ENCODE measurements at regions not wholly inside any gene's neighbourhood (a gene's known extent, or its start where the extent isn't known, plus 50 kb on each side); places are given as distances from the start of the nearest gene placed in this dataset.
"Not testable (repeated sequence)": the region's sequence is repeated elsewhere in the genome, so short reads cannot be mapped to it uniquely, and the experiment has no call there.

DNA sequence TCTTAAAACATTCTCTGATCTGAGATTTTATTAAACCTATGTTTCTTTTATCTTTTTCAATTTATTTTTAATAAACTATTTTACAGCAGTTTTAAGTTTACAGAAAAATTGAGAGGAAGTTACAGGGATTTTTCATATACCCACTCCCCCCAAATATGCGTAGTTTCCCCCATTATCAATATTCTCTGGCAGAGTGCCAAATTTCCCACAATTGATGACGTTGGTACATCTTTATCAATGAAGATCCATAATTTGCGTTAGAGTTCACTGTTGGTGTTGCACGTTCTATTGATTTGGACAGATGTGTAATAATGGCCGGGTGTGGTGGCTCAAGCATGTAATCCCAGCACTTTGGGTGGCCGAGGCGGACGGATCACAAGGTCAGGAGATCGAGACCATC is 1063.0 kb upstream of the ATXN8OS start:
- no peak for DNase-seq

- no peak for DNase-seq
Measured at GRCh38 chr13:69040898-69041297, 1066.7 kb upstream of the ATXN8OS start.

DNA sequence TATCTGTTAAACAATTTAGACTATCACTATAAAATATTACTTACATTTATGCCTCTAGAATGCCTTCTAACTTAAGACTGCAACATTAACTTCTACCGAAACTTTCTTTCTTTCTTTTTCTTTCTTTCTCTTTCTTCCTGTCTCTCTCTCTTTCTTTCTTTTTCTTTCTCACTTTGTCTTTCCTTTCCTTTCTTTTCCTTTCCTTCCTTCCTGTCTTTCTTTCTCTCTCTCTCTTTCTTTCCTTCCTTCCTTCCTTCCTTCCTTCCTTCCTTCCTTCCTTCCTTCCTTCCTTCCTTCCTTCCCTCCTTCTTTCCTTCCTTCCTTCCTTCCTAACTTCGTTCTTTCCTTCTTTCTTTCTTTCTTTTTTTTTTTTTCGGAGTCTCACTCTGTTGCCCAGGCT is 1071.9 kb upstream of the ATXN8OS start:
- no peak for DNase-seq

GRCh38 chr13:69028936-69029335 is 1078.7 kb upstream of the ATXN8OS start:
- DNase-seq: no peak

- DNase-seq: no peak
Measured at GRCh38 chr13:69020120-69020519, 1087.5 kb upstream of the ATXN8OS start.

DNA sequence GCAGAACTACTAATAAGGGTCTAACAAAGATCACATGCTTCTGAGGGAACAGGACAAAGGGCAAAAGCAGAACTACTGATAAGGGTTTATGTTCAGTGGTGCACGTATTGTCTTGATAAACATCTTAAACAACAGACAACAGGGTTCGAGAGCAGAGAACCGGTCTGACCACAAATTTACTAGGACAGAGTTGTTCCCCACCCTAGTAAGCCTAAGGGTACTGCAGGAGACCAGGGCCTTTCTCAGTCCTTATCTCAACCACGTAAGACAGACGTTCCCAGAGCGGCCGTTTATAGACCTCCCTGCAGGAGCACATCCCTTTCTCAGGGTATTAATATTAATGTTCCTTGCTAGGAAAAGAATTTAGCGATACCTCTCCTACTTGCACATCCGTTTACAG is 1089.5 kb upstream of the ATXN8OS start:
- DNase-seq: not testable (repeated sequence)

DNA sequence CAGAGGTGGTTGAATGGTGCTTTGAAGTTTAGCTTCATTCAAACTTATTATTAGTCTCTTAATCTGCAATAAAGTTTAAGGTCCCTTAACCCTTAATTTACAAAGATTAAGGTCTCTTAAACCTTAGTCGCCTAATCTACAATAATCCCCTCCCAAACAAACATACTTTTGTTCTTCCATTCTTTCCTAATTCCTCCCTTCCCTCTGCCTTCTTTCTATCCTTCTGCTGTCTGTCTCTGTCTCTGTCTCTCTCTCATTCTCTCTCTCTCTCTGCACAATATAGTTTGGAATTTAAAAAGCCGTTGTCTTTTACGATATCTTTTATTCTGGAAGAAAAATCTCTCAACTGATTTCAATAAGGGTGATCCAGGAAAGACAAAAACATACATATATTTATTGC is 1096.8 kb upstream of the ATXN8OS start:
- DNase-seq: no peak

GRCh38 chr13:69008499-69008898 is 1099.1 kb upstream of the ATXN8OS start:
- DNase-seq: no peak

DNA sequence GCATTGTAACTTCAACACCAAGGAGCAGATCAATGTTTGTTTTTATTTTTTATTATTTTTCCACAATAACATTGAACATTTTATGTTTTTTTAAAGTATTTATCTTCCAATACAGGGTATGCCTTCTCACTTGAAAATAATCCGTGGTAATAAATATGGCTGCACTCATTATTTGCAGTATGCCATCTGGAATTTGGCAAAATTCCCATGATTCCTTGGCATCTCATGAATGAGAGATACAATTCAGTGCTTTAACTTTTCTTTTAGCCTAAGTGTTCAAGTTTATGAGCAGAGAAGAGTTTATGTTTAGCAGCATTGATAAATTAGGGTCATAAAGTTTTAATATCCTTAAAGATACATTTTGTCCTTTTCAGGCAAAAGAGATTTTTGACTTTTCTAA is 1109.6 kb upstream of the ATXN8OS start:
- no peak for DNase-seq

DNA sequence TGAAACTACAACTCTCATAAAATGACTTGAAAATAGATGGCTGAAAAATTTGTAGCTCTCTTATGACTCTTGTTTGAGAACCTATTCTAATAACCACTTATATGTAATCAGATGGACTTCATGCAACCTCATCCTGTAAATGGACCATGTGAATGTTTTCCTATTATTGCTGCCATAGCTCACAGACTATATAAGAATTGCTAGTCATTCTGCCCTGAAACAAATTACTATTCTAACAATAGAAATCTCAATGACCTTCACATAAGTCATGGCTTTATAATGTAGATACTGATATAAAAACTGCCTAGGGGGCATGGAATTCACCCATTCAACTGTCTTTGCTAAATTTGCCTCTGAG is 1111.0 kb upstream of the ATXN8OS start:
- DNase-seq: no peak

DNA sequence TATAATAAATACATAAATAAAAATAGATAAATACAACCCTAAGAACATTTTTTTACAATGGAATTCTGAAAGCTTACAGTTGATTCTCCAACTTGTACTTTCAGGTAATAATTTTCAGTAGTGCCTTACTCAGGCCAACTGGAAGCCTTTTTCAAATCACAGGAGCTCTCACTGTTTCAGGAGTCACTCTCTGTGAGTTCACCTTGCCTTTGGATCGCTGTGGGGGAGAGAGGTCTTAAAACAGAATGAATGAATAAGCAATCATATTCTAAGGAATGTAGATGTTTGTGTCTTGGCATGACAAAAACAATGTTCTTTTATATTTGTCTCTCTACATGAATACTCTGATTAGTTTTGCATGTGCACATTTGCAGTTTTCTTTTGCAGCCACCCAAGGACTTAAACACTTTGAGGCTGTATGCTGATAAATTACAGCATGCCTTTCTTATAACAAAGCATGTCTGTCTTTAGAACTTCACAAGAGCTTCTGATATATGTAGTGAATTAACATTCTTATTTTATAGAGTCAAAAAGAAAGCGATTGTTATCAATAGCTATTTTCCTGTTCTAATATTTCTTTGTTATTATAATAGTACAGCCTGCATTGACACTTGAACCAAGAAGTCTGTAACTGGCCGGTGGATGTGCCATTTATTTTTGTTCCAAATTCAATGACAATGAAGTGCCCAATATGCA is 1111.5 kb upstream of the ATXN8OS start:
- DNase-seq: no peak

DNA sequence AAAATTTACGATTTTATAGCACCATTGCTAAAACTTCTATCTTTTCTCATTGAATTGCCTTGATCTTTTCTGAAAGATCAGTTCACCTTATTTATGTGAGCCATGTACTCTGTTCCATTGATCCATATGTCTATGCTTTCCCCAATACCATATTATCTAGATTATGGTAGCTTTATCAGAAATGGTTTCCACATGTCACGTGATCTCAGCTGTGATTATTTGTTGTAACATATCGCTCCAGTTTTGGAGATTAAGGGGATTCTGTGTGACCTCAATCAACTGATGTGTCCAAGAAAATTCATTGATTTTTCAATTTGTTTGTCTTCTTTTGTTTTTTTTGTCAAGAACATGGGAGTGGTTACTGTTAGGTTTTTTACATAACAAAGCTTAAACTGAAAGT is 1114.5 kb upstream of the ATXN8OS start:
- DNase-seq: no peak

GRCh38 chr13:68988176-68988575 is 1119.5 kb upstream of the ATXN8OS start:
- DNase-seq: no peak

GRCh38 chr13:68987585-68987984 is 1120.0 kb upstream of the ATXN8OS start:
- no peak for DNase-seq

DNA sequence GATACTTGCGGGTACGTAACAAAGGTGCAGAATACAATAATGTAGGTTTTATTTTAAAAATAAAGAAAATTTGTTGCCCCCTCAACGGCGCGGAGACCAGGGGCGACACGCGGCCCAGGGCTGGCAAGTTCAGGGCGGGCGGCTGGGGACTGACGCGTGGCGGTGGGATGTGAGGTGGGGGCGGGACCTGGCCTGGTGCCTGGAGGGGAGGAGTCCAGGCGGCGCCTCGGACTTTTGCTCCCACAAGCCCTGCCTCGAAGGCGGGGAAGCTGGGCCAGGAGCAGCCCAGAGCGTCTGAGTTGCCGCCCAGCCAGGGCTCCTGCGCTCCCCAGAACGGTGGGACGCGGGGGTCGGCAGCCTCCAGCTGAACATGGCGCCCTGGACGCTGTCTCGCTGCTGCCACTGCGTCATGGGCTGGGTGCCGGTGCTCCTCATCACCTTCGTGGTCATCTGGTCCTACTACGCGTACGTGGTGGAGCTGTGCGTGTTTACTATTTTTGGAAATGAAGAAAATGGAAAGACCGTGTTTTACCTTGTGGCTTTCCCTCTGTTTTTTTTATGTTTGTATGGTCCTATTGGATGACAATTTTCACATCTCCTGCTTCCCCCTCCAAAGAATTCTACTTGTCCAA is 1122.8 kb upstream of the ATXN8OS start:
- DNase-seq: no peak

- DNase-seq: no peak
Measured at GRCh38 chr13:68982961-68983619, 1124.5 kb upstream of the ATXN8OS start.

GRCh38 chr13:68976287-68976686 is 1131.3 kb upstream of the ATXN8OS start:
- no peak for DNase-seq

- DNase-seq: no peak
Measured at GRCh38 chr13:68970532-68970931, 1137.1 kb upstream of the ATXN8OS start.

- DNase-seq: no peak
Measured at GRCh38 chr13:68948586-68948985, 1159.0 kb upstream of the ATXN8OS start.

DNA sequence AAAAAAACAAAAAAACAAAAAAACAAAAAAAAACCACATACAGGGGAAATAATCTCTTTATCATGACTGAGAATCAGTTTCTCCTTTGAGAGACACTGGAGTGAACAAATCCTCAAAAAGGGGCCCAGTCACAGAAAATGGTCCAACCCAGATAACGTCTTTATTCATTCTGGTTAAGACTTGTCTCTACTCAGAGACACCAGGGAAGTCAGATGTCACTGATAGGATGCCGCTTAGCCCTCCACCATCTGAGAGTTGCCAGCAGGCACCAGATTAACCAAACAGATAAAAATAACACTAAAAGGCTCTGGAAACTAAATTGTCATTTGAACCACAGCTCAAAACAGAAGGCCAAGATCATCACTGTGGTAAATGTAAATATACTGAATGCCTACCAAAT is 1163.4 kb upstream of the ATXN8OS start:
- DNase-seq: no peak

- DNase-seq: no peak
Measured at GRCh38 chr13:68940049-68940448, 1167.6 kb upstream of the ATXN8OS start.

- no peak for DNase-seq
Measured at GRCh38 chr13:68938639-68939038, 1169.0 kb upstream of the ATXN8OS start.

GRCh38 chr13:68929075-68929745 is 1178.4 kb upstream of the ATXN8OS start:
- no peak for DNase-seq
